ENCODE measurements at regions not wholly inside any gene's neighbourhood (a gene's known extent, or its start where the extent isn't known, plus 50 kb on each side); places are given as distances from the start of the nearest gene placed in this dataset.

DNA sequence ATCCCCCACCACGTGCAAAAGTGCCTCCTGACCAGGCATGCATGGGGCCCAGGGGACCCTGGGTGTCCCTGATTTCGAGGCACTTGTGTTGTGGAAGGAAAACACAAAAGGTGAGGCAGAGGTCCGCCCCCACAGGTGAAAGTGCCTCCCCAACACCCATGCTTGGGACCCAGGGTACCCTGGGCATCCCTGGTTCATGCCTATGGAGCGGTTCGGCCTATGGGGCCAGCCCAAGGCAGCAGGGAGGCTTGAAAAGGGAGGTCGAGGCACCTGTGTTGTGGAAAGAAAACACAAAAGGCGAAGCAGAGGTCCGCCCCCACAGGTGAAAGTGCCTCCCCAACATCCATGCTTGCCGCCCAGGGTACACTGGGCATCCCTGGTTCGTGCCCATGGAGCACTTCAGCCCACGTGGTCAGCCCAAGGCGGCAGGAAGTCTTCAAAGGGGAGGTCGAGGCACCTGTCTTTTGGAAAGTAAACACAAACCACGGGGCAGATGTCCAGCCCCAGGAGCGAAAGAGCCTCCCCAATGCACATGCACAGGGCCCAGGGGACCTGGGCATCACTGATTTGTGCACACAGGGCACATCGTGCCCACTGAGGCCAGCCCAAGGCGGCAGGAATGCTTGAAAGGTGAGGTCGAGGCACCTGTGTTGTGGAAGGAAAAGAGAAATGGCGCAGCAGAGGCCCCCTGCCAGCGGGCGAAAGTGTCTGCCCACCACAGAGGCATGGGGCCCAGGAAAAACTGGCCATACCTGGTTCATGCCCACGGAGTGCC lies 375.5 kb downstream of the ALG10 start:
- no peak for TF ChIP-seq CTCF (IDR thresholded peaks at IDR 0.05; ENCODE audit: low read depth, low read length)
- no peak for TF ChIP-seq MAX (IDR thresholded peaks at IDR 0.05; ENCODE audit: low read depth, low read length)
